ENCODE measurements at regions not wholly inside any gene's neighbourhood (a gene's known extent, or its start where the extent isn't known, plus 50 kb on each side); places are given as distances from the start of the nearest gene placed in this dataset.

DNA sequence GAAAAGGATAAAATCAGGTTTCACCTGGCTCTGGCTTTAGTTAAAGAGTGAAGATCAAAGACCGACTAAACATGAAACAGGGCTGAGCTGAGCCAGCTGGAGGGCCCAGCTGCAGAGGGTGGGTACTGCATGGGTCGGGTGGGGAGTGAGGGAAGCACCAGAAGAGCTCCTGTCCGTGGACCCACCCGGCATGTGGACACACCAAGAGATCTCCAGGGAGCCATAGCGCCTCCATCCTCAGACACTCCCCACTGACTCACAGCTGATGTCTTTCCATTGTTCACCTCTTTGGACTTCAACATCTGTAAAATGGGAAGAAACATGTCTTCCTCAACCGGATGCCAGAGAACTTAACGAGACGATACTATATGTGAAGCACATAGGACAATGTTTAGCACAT lies 178.3 kb upstream of the KLHL29 start:
- TF ChIP-seq, protein P1, sequence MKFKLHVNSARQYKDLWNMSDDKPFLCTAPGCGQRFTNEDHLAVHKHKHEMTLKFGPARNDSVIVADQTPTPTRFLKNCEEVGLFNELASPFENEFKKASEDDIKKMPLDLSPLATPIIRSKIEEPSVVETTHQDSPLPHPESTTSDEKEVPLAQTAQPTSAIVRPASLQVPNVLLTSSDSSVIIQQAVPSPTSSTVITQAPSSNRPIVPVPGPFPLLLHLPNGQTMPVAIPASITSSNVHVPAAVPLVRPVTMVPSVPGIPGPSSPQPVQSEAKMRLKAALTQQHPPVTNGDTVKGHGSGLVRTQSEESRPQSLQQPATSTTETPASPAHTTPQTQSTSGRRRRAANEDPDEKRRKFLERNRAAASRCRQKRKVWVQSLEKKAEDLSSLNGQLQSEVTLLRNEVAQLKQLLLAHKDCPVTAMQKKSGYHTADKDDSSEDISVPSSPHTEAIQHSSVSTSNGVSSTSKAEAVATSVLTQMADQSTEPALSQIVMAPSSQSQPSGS (tag by site-specific recombination; IDR thresholded peaks at IDR 0.05; ENCODE audit: low read depth): no peak
- TF ChIP-seq, protein P2, sequence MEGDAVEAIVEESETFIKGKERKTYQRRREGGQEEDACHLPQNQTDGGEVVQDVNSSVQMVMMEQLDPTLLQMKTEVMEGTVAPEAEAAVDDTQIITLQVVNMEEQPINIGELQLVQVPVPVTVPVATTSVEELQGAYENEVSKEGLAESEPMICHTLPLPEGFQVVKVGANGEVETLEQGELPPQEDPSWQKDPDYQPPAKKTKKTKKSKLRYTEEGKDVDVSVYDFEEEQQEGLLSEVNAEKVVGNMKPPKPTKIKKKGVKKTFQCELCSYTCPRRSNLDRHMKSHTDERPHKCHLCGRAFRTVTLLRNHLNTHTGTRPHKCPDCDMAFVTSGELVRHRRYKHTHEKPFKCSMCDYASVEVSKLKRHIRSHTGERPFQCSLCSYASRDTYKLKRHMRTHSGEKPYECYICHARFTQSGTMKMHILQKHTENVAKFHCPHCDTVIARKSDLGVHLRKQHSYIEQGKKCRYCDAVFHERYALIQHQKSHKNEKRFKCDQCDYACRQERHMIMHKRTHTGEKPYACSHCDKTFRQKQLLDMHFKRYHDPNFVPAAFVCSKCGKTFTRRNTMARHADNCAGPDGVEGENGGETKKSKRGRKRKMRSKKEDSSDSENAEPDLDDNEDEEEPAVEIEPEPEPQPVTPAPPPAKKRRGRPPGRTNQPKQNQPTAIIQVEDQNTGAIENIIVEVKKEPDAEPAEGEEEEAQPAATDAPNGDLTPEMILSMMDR (tag by site-specific recombination; IDR thresholded peaks at IDR 0.05): no peak
- TF ChIP-seq ZNF214 (tag by site-specific recombination; IDR thresholded peaks at IDR 0.05; ENCODE audit: borderline replicate concordance): no peak
- TF ChIP-seq, protein P3, sequence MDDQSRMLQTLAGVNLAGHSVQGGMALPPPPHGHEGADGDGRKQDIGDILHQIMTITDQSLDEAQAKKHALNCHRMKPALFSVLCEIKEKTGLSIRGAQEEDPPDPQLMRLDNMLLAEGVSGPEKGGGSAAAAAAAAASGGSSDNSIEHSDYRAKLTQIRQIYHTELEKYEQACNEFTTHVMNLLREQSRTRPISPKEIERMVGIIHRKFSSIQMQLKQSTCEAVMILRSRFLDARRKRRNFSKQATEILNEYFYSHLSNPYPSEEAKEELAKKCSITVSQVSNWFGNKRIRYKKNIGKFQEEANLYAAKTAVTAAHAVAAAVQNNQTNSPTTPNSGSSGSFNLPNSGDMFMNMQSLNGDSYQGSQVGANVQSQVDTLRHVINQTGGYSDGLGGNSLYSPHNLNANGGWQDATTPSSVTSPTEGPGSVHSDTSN (CRISPR knock-in tag; IDR thresholded peaks at IDR 0.05): no peak
- TF ChIP-seq KLF10 (tag by site-specific recombination; IDR thresholded peaks at IDR 0.05): no peak
- no peak for TF ChIP-seq KLF16 (tag by site-specific recombination; IDR thresholded peaks at IDR 0.05)

Measured in HEK293 (cell line).